ENCODE measurements at regions not wholly inside any gene's neighbourhood (a gene's known extent, or its start where the extent isn't known, plus 50 kb on each side); places are given as distances from the start of the nearest gene placed in this dataset.

DNA sequence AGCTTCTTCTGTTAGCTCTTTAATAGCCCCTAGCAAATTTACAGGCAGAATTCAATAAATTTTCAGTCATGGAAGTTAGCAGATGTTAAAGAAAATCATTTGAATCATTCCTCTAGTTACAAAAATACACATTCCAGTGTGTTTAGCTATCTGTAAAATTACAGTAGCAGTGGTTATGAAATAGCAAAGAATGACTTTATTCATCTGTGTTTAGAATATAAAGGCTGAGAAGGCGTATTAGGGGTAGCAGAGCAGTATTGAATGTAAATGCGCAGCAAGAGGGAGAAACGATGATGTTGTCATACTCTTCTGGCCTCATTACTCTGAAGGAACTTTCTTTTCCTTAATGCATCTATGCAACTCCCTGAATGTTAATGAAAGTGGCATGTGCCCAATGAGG, 106.2 kb upstream of the CYYR1 start:
- Mint-ChIP-seq H3K4me1 (peaks cover 4% of the 10 kb centered on the region), H3K36me3 (ENCODE audit: low read depth) (no peaks in the 10 kb centered on the region), H3K27ac (no peak overlapping the region), H3K9me3 (no peaks in the 10 kb centered on the region), H3K27me3 (ENCODE audit: low read depth, poor library complexity) (no peaks in the 10 kb centered on the region), H3K4me3 (no peak overlapping the region)
- TF ChIP-seq, protein P1, sequence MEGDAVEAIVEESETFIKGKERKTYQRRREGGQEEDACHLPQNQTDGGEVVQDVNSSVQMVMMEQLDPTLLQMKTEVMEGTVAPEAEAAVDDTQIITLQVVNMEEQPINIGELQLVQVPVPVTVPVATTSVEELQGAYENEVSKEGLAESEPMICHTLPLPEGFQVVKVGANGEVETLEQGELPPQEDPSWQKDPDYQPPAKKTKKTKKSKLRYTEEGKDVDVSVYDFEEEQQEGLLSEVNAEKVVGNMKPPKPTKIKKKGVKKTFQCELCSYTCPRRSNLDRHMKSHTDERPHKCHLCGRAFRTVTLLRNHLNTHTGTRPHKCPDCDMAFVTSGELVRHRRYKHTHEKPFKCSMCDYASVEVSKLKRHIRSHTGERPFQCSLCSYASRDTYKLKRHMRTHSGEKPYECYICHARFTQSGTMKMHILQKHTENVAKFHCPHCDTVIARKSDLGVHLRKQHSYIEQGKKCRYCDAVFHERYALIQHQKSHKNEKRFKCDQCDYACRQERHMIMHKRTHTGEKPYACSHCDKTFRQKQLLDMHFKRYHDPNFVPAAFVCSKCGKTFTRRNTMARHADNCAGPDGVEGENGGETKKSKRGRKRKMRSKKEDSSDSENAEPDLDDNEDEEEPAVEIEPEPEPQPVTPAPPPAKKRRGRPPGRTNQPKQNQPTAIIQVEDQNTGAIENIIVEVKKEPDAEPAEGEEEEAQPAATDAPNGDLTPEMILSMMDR (IDR thresholded peaks at IDR 0.05): no peak
- DNase-seq: no peak

DNA sequence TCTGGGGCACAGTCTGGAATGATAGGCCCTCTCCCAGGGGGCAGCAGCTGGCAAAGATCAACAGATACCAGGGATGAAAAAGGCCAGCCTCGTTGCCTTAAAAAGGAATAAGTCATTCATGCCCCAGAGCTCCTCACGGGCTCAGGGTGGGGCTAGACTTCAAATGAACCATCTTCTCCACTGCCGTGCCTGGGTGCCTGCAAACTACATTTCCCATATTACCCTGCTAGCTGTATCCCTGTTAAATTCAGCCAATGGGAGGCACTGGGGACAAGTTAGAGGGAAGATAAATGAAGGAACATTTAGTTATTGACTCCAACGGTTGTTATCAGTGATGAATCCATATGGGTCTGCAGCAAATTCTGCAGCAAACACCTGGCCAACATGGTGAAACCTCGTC, 101.2 kb upstream of the CYYR1 start:
- Mint-ChIP-seq H3K27me3 (ENCODE audit: low read depth, poor library complexity) (no peaks in the 10 kb centered on the region), H3K4me3 (no peak overlapping the region), H3K36me3 (ENCODE audit: low read depth) (no peaks in the 10 kb centered on the region), H3K9me3 (peaks cover 4% of the 10 kb centered on the region), H3K27ac (no peak overlapping the region), H3K4me1 (peaks cover 4% of the 10 kb centered on the region)
- no peak for DNase-seq
- TF ChIP-seq, protein P1 (IDR thresholded peaks at IDR 0.05): no peak

DNA sequence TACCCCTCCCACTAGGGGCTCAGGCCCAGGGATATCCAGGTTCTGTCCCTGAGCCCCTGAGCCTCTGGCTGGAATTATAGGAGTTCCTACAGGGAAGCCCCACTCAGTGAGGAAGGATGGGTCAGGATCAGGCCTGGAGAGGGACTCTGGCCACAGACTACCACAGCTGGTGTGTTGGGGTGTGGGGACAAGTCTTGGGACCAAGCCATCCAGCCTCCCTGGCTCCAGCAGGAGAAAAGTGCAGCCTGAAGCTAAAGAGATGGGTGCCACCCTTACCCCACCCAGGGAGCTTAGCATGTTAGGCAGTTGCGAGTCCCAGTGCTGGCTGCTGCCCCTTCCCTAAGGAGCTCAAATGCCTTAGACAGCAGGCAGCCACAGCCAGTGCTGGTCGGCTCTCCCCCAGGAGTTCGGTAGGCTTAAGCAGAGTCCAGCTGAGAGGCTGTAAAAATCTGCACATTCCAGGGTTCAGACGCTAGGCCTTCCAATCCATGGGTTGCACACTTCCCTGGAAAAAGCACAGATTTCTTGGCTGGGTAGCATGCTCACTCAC, 96.2 kb upstream of the CYYR1 start:
- Mint-ChIP-seq H3K36me3 (ENCODE audit: low read depth) (no peaks in the 10 kb centered on the region), H3K27ac (no peak overlapping the region), H3K4me3 (no peak overlapping the region), H3K9me3 (peaks cover 48% of the 10 kb centered on the region), H3K27me3 (ENCODE audit: low read depth, poor library complexity) (no peaks in the 10 kb centered on the region), H3K4me1 (no peaks in the 10 kb centered on the region)
- TF ChIP-seq, protein P1 (IDR thresholded peaks at IDR 0.05): no peak
- DNase-seq: no peak

DNA sequence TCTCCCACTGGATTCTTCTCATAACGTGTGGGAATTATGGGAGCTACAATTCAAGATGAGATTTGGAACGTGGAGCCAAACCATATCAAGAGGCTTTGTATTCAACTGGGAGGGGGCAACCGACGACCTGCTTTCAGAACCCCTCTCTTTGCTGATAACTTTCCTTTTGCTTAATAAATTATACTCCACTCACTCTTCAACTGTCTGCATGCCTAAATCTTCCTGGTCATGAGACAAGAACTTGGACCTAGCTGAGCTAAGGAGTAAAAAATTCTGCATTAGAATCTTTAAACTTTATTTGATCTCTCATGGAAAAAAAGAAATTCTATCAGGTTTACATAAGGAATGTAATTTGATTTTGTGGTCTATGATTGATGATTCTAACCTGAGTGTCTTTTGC, 86.7 kb upstream of the CYYR1 start:
- no peak overlapping the region for H3K4me3 Mint-ChIP-seq
- no peak overlapping the region for H3K27ac Mint-ChIP-seq
- peaks cover 5% of the 10 kb centered on the region for H3K27me3 Mint-ChIP-seq (ENCODE audit: low read depth, poor library complexity)
- no peaks in the 10 kb centered on the region for H3K36me3 Mint-ChIP-seq (ENCODE audit: low read depth)
- H3K9me3 Mint-ChIP-seq: peaks cover 38% of the 10 kb centered on the region
- TF ChIP-seq, protein P1 (IDR thresholded peaks at IDR 0.05): no peak
- H3K4me1 Mint-ChIP-seq: no peaks in the 10 kb centered on the region
- no peak for DNase-seq

DNA sequence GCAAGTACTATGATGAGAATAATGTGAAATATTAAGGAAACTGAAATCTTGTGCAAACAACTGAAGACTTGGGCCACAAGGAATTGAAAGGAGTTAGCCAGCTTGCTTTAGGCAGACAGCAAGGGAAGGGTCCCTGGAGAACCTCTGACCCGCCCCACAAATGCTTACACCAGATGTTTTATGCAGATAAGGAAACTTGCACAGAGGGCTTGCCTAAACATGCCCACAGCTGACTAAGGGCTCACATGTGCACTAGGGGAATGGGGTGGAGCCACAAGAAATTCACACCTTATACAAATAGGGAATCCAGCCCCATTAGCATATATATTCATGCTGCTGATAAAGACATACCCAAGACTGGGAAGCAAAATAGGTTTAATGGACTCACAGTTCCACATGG, 86.1 kb upstream of the CYYR1 start:
- H3K4me3 Mint-ChIP-seq: no peak overlapping the region
- H3K27me3 Mint-ChIP-seq (ENCODE audit: low read depth, poor library complexity): peaks cover 5% of the 10 kb centered on the region
- H3K27ac Mint-ChIP-seq: no peak overlapping the region
- peaks cover 33% of the 10 kb centered on the region for H3K9me3 Mint-ChIP-seq
- no peaks in the 10 kb centered on the region for H3K4me1 Mint-ChIP-seq
- no peaks in the 10 kb centered on the region for H3K36me3 Mint-ChIP-seq (ENCODE audit: low read depth)
- no peak for DNase-seq
- TF ChIP-seq, protein P1 (IDR thresholded peaks at IDR 0.05): no peak

DNA sequence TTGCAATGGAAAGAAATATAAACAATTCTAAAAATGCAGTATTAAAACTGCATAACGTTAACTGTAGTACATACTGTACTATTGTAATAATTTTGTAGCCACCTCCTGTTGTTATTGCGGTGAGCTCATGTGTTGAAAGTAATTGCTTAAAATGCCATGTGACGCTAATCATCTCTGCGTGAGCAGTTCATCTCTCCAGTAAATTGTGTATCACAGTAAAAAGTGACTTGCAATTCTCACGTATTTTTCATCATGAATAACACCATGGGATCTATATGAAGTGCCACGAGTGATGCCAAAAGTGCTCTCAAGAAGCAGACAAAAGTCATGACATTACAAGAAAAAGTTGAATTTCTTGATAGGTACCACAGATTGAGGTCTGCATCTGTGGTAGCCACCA, 82.4 kb upstream of the CYYR1 start:
- Mint-ChIP-seq H3K4me3 (no peak overlapping the region), H3K36me3 (ENCODE audit: low read depth) (no peaks in the 10 kb centered on the region), H3K27me3 (ENCODE audit: low read depth, poor library complexity) (peaks cover 5% of the 10 kb centered on the region), H3K9me3 (peaks cover 16% of the 10 kb centered on the region), H3K4me1 (no peaks in the 10 kb centered on the region), H3K27ac (no peak overlapping the region)
- TF ChIP-seq, protein P1 (IDR thresholded peaks at IDR 0.05): no peak
- DNase-seq: no peak
